ENCODE measurements at regions not wholly inside any gene's neighbourhood (a gene's known extent, or its start where the extent isn't known, plus 50 kb on each side); places are given as distances from the start of the nearest gene placed in this dataset.

GRCh38 chr11:121872356-121872755, 243.7 kb downstream of the BLID start:
- Histone ChIP-seq H3K27me3 (replicated peaks in 1 of 4; ENCODE audit: control extremely low read depth in 1 of 4, control insufficient read depth in 3 of 4, insufficient read depth in 4 of 4, low read length in 3 of 4) (no peaks in the 10 kb centered on the region), H3K4me2 (replicated peaks; ENCODE audit: low read depth, low read length, poor library complexity, severe bottlenecking) (no peak overlapping the region), H3K79me2 (ENCODE audit: control insufficient read depth, insufficient read depth, low read length) (no peaks in the 10 kb centered on the region), H3K4me3 (ENCODE audit: control extremely low read depth in 1 of 5, extremely low read depth in 1 of 5, insufficient read depth in 1 of 5, low read depth in 2 of 5, low read length in 4 of 5) (no peak overlapping the region), H3K9ac (ENCODE audit: low read length) (no peak overlapping the region), H3K4me1 (ENCODE audit: control insufficient read depth in 2 of 2, insufficient read depth in 2 of 2, low read length in 2 of 2) (no peaks in the 10 kb centered on the region), H4K20me1 (ENCODE audit: control insufficient read depth, insufficient read depth, low read length, poor library complexity, severe bottlenecking) (no peaks in the 10 kb centered on the region), H3K36me3 (replicated peaks in 1 of 2; ENCODE audit: control extremely low read depth in 1 of 2, control insufficient read depth in 1 of 2, extremely low read depth in 1 of 2, insufficient read depth in 2 of 2, low read length in 1 of 2) (no peaks in the 10 kb centered on the region), H3K9me3 (ENCODE audit: control extremely low read depth in 1 of 3, control insufficient read depth in 2 of 3, insufficient read depth in 1 of 3, low read length in 2 of 3) (no peaks in the 10 kb centered on the region), H3K27ac (ENCODE audit: low read length in 2 of 2) (no peak overlapping the region), H2AFZ (ENCODE audit: insufficient read depth, low read depth, low read length, poor library complexity, severe bottlenecking) (no peak overlapping the region)
- intact Hi-C loops (cut with micrococcal nuclease) = no loop called here
- Mint-ChIP-seq H3K27me3 (peaks cover 6% of the 10 kb centered on the region), H3K27ac (no peak overlapping the region), H3K4me3 (no peak overlapping the region), H3K9me3 (ENCODE audit: insufficient read depth) (no peaks in the 10 kb centered on the region), H3K4me1 (no peaks in the 10 kb centered on the region)
- DNase-seq = no peak
- TF ChIP-seq CTCF (IDR thresholded peaks at IDR 0.05) (no peak), EZH2 (IDR thresholded peaks at IDR 0.05; ENCODE audit: borderline replicate concordance, insufficient read depth, low read depth, low read length, poor library complexity, severe bottlenecking) (no peak)
- CTCF ChIA-PET = interaction anchor here (1.1 kb wide), 1 partner anchor 13 kb away, joined by 3 read pairs; no protein-coding TSS in a partner anchor
- no peak for ATAC-seq (ENCODE audit: low read depth)
- WGBS (ENCODE audit: insufficient coverage) = no CpG with 5 or more reads among the region's 5 CpGs
- POLR2A ChIA-PET = no interaction called here

- WGBS (ENCODE audit: insufficient coverage) = 70% methylated on average over 2 of the region's 6 CpGs
- DNase-seq = no peak
- TF ChIP-seq CTCF (IDR thresholded peaks at IDR 0.05) (no peak), EZH2 (IDR thresholded peaks at IDR 0.05; ENCODE audit: borderline replicate concordance, insufficient read depth, low read depth, low read length, poor library complexity, severe bottlenecking) (no peak)
- ChIA-PET POLR2A (no interaction called here), CTCF (no interaction called here)
- Mint-ChIP-seq H3K27me3 (peaks cover 6% of the 10 kb centered on the region), H3K27ac (no peak overlapping the region), H3K9me3 (ENCODE audit: insufficient read depth) (no peaks in the 10 kb centered on the region), H3K4me3 (no peak overlapping the region), H3K4me1 (no peaks in the 10 kb centered on the region)
- no peak overlapping the region for H3K4me3 ChIP-seq (ENCODE audit: control extremely low read depth in 1 of 5, extremely low read depth in 1 of 5, insufficient read depth in 1 of 5, low read depth in 2 of 5, low read length in 4 of 5)
- no peaks in the 10 kb centered on the region for H4K20me1 ChIP-seq (ENCODE audit: control insufficient read depth, insufficient read depth, low read length, poor library complexity, severe bottlenecking)
- H3K4me2 ChIP-seq (replicated peaks; ENCODE audit: low read depth, low read length, poor library complexity, severe bottlenecking) = no peak overlapping the region
- no peaks in the 10 kb centered on the region for H3K79me2 ChIP-seq (ENCODE audit: control insufficient read depth, insufficient read depth, low read length)
- ATAC-seq (ENCODE audit: low read depth) = no peak
- H3K36me3 ChIP-seq (replicated peaks in 1 of 2; ENCODE audit: control extremely low read depth in 1 of 2, control insufficient read depth in 1 of 2, extremely low read depth in 1 of 2, insufficient read depth in 2 of 2, low read length in 1 of 2) = no peaks in the 10 kb centered on the region
- no peaks in the 10 kb centered on the region for H3K4me1 ChIP-seq (ENCODE audit: control insufficient read depth in 2 of 2, insufficient read depth in 2 of 2, low read length in 2 of 2)
- H3K9me3 ChIP-seq (ENCODE audit: control extremely low read depth in 1 of 3, control insufficient read depth in 2 of 3, insufficient read depth in 1 of 3, low read length in 2 of 3) = peaks cover 0 to 1% (median 0%) of the 10 kb centered on the region in 3 donors
- H2AFZ ChIP-seq (ENCODE audit: insufficient read depth, low read depth, low read length, poor library complexity, severe bottlenecking) = no peak overlapping the region
- no peaks in the 10 kb centered on the region for H3K27me3 ChIP-seq (replicated peaks in 1 of 4; ENCODE audit: control extremely low read depth in 1 of 4, control insufficient read depth in 3 of 4, insufficient read depth in 4 of 4, low read length in 3 of 4)
- H3K9ac ChIP-seq (ENCODE audit: low read length) = no peak overlapping the region
- intact Hi-C loops (cut with micrococcal nuclease) = no loop called here
- no peak overlapping the region for H3K27ac ChIP-seq (ENCODE audit: low read length in 2 of 2)
Measured at GRCh38 chr11:121870206-121871045, 245.6 kb downstream of the BLID start.
